Hematopoietic multipotent progenitor cell treated with erythropoietin and hydrocortisone succinate and interleukin-3 and kit ligand, for 4 days (in vitro differentiated cells): ENCODE measurements at regions not wholly inside any gene's neighbourhood (a gene's known extent, or its start where the extent isn't known, plus 50 kb on each side); places are given as distances from the start of the nearest gene placed in this dataset.
"Not testable (repeated sequence)": the region's sequence is repeated elsewhere in the genome, so short reads cannot be mapped to it uniquely, and the experiment has no call there.

Experiments used
- DNase-seq: peaks from one replicate; pipeline ENCODE4 v3.0.0-alpha.2; 2015

DNA sequence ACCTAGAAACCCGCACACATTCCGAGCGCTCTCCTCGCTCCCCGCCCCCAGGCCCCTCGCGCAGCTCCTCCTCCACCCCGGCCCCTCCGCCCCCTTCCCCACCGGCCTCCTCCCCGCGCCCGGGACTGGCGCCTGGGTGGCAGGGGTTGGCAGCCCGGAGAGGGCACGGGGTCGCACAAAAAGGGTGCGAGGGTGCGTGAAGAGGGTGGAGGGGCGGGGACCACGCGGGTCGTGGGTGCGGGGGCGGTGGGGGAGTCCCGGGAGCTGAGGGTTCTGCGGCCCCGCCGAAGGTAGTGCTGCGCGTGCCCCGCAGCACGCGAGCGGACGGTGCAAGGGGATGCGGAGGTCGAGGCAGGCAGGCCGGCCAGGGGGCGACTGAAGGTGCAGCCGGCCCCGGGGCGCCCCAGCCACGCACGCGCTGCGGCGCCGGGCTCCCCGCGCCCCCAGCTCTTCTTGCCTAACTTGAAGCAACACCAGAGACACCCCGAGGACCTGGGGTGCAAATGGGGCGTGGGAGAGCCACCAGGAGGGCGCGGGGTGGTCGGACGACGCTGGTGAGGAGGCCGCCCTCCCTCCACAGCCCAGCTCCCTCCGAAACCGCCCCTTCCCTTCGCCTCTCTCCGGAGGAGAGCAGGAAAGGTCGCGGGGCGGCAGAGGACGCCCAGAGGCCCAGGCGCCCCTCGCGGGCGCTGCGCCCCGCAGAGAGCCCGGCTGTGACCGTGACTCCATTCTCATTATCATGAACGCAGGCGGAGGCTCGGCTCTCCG lies 174.7 kb downstream of the ATP6V0E2 start:
- DNase-seq = peak; percentile 4

GRCh38 chr7:150049012-150049655 lies 175.4 kb downstream of the ATP6V0E2 start:
- peak; percentile 3 for DNase-seq

DNA sequence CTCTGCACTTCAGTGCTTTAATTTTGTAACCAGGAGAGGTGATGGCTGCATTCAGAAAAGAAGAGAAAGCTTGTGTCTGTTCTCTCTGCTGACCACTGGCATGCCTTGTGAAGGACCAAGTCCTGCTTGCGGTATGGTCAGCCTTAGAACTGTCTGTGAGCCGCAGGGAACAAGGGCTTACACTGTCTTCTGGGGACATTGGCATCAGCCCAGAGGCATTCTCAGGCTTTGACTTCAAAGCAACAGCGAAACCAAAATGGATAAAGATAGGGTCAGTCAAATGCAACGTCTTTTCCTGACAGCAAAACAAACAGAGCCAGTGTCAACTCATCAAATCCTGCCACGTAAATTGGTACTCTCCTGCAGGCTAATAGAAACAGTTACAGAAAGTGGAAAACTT lies 179.6 kb downstream of the ATP6V0E2 start:
- DNase-seq = not testable (repeated sequence)

DNA sequence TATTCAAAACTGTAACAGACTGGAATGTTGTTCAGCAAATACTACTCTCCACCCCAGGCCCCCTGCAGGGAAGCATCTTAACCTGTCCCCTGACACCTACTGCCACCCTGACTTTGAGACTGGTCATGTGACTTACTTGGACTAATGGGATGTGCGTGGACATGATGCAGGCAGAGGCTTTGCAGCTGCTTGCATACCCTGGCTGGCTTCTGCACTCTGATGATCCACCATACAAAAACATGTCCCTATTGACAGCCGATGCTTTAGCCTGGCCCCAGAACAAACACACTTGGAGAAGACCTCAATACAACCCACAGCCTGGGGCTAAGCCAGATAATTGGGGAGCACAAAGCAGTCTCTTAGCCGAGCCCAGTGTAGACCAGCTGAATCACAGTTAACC lies 180.5 kb downstream of the ATP6V0E2 start:
- DNase-seq = not testable (repeated sequence)

DNA sequence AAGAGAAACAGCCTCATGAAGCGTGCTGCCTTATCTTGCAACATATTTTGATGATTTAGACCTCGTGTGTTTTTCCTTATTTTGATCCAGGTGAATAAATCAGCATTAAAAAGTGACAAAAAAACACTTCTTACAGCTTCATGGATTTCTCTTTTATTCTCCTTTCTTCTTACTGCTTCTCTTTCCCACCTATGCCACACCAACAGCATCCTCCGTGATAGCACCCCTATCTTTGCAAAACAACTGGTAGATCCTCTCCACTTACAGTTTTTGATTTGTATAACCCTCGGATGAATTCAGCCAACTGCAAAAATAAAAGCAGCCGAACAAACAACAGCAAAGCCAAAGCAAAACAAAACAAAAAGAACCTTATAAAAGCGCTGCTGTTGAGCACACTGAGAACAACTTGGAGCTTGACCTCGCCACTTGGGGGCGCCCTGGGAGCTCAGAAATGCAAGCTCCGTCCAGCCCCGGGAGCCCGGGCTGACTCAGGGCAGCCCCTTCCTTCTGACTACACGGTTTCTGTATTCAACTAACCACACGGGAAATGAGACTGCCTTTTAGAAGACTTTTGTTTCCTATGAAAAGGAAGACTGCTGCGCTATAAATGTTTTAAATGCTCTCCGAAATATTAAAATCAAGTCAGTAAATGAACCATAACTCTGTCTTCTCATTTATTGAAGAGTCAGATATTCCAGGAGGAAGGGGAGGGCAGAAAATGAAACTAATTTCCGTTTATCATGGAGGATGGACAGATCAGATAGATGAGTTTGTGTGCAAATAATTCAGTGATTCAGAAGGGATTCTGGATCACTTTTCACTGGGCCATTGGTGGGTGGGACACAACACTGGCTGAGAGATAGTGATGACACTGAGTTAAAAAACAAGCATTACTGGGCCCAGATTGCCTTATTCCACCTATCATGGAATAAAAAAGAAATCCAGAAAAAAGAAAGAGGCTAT lies 186.8 kb downstream of the ATP6V0E2 start:
- DNase-seq = not testable (repeated sequence)

DNA sequence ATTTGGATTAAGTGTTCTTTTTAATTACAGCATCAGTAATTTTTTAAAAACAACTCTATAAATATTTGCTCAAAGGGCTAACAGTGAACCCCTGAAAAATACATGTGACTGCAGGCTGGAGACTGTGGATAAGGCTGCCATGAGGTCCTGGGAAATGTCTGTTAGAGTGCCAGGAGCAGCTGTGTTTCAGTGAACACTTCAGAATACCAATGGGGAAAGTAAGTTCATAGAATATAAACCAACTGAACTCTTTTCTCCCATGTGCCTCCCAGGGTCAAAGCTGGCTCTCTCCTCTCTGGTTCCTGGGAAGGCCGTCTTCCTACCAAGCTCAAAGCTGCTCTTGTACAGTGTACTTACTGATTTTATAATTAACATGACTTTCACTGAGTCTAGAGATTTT lies 189.4 kb downstream of the ATP6V0E2 start:
- DNase-seq = not testable (repeated sequence)

- DNase-seq = not testable (repeated sequence)
Measured at GRCh38 chr7:150069555-150070313, 196.0 kb downstream of the ATP6V0E2 start.

GRCh38 chr7:150077543-150077942 lies 203.8 kb downstream of the ATP6V0E2 start:
- DNase-seq = peak; percentile 7

- DNase-seq = not testable (repeated sequence)
Measured at GRCh38 chr7:150081865-150082264, 208.1 kb downstream of the ATP6V0E2 start.

GRCh38 chr7:150084724-150085123 lies 211.0 kb downstream of the ATP6V0E2 start:
- DNase-seq = not testable (repeated sequence)

DNA sequence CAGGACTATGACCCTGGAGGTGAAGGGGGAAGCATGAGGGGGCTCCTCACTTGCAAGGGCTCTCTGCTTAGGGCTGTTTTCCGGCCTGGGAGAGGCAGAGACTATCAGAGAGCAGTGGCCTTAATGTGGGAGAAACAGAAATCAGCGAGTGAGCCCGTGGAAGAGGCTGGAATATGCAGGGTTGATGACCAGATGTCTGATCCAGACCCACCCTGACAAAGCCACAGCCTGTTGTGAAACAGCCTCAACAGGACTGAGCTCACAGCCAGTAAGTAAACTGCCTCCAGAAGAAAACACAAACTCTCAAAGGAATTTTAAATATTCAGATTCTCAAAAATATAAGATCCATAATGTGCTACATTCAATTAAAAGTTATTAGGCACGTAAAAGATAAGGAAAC lies 213.7 kb downstream of the ATP6V0E2 start:
- DNase-seq = not testable (repeated sequence)

- DNase-seq = not testable (repeated sequence)
Measured at GRCh38 chr7:150089139-150089538, 215.4 kb downstream of the ATP6V0E2 start.

DNA sequence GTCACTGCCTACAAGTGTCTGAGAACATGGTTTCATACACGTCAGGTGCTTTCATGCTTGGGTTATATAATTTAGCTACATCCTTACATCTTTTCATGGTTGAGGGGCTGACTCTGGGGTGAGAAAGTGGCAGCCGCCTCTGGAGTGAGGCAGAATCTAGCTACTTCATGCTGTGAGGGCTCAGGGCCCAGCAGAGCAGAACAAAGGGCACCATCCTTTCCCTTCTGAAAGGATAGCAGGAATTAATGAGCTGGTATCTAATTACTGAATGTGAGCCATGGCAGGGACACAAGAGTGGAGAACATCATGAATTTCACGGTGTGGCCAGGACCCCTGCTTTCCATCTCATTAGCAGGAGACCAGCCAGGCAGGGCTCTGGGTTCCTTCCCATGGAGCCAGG lies 217.0 kb downstream of the ATP6V0E2 start:
- not testable (repeated sequence) for DNase-seq

GRCh38 chr7:150093897-150094296 lies 220.1 kb downstream of the ATP6V0E2 start:
- not testable (repeated sequence) for DNase-seq

DNA sequence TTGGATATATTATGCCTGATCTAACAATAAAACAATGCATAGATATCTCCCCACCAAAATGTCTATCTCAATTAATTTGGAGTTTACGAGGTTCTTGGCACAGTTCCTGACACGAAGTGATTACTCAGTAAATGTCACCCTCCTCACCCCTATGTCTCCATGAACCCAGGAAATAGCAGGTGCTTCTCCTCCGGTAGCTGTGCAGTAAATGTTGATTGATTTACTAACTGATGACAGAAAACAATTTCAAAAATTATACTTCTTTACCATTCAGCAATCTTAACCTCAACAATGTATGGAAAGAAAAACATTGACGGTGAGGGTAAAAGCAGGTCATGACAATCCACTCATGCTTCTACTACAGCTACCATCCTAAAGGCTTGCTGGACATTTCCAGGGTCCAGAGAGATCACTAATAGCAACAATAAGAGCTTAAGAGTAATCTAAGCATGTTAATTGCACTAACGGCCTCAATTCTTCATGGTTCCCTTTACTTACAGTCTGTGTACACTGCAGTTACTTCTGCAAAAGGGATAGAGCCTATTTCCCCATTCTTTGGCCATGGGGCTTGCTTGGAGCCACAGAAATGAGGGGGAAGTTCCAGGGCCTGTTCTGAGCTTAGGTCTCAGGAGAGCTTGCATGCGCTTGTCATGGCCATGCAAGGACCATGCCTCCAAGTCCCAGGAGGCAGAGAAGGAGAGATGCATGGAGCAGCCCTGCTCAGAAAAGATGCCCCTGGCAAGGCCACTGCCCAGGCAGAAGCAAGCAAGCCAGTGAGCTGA lies 222.6 kb downstream of the ATP6V0E2 start:
- DNase-seq = peak; percentile 59

- not testable (repeated sequence) for DNase-seq
Measured at GRCh38 chr7:150098592-150098991, 224.6 kb upstream of the LRRC61 start.

GRCh38 chr7:150101282-150101681 lies 221.9 kb upstream of the LRRC61 start:
- DNase-seq = not testable (repeated sequence)

GRCh38 chr7:150107283-150107682 lies 215.9 kb upstream of the LRRC61 start:
- not testable (repeated sequence) for DNase-seq

- DNase-seq = peak; percentile 79
Measured at GRCh38 chr7:150110375-150110820, 212.8 kb upstream of the LRRC61 start.

GRCh38 chr7:150110882-150111281 lies 212.3 kb upstream of the LRRC61 start:
- not testable (repeated sequence) for DNase-seq
